GM21737 (cell line): ENCODE measurements at regions not wholly inside any gene's neighbourhood (a gene's known extent, or its start where the extent isn't known, plus 50 kb on each side); places are given as distances from the start of the nearest gene placed in this dataset.
"Not testable (repeated sequence)": the region's sequence is repeated elsewhere in the genome, so short reads cannot be mapped to it uniquely, and the experiment has no call there.

Source experiments
- ATAC-seq: cut with Tn5 transposase; IDR thresholded peaks from one replicate; pipeline ENCODE4 v1.9.1; 2021; ENCODE audit warnings: mild to moderate bottlenecking, moderate library complexity; ENCODE audit not compliant: unreplicated experiment

- ATAC-seq, result no peak
Measured at GRCh38 chr12:46671102-46671501, 154.7 kb downstream of the SLC38A4 start.

GRCh38 chr12:46670636-46671035, 155.2 kb downstream of the SLC38A4 start:
- no peak for ATAC-seq

DNA sequence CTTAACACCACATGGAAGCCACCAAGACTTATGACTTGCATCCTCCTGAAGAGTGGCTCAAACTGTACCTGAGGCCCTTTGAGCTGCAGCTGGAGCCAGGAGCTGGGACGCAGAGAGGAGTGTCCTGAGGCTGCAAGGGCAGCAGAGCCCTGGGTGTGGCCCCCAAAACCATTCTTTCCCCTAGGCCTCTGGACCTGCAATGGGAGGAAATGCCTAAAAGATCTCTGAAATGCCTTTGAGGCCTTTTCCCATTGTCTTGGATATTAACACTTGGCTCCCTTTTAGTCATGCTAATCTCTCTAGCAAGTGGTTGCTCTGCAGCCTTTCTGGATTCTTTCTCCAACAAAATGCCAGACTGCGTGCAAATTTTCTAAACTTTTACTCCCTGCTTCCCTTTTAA, 156.1 kb downstream of the SLC38A4 start:
- ATAC-seq, result no peak

GRCh38 chr12:46667551-46667950, 158.2 kb downstream of the SLC38A4 start:
- no peak for ATAC-seq

- peak; percentile 49 for ATAC-seq
Measured at GRCh38 chr12:46664761-46665287, 161.0 kb downstream of the SLC38A4 start.

DNA sequence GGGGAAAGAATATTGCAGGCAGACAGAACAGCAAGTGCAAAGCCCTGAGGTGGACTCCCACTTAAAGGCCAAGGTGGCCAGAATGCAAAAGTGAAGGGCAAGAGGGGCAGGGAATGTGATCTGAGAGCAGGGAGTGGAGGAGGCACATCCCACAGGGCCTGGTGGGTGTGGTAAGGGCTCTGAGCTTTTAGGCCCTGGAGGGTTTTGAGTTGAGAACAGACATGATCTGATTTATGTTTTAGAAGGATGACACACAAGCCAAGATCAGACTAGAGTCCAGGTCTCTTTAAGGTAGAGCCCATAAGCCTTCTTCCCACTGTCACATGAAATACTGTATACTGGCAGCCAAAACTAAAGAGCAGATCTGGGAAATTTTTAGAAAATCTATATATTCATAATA, 162.5 kb downstream of the SLC38A4 start:
- no peak for ATAC-seq

- peak; percentile 78 for ATAC-seq
Measured at GRCh38 chr12:46661110-46661845, 164.5 kb downstream of the SLC38A4 start.

GRCh38 chr12:46660719-46661109, 165.1 kb downstream of the SLC38A4 start:
- ATAC-seq, result no peak

DNA sequence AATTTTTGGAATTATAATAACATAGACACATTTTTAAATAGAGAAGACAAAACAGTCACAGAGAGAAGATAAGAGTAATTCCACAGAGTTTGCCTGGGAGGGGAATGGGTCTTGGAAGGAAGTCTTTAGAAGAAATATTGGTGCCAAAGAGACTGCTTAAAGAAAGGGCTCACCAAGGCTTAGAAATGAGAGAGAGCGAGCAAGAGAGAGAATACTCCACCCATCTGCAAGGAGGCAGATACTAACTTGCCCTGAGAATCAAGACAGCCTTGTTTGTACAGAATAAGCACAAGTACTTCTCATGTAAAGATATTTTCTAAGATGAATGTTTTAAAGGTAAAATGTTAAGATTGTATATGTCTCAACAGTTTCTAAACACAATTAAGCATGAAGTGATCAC, 165.5 kb downstream of the SLC38A4 start:
- no peak for ATAC-seq

DNA sequence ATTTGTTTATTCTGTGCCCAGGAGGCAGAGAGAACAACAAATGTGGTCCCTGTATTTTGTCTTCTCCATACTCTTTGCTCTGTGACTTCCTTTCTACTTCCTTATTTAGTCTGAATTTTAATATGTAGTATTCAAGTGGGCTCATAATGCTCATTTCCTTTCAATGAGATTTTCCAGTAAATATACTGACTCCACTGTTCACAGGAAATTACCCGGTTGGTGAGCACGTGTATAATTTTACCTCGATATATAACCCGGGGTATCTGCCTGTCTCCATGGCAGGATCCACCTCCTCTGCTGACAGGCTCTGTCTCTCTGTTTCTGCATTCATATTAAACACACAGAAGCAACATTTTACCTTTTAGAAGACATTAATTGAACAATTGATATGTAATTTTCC, 166.0 kb downstream of the SLC38A4 start:
- no peak for ATAC-seq

DNA sequence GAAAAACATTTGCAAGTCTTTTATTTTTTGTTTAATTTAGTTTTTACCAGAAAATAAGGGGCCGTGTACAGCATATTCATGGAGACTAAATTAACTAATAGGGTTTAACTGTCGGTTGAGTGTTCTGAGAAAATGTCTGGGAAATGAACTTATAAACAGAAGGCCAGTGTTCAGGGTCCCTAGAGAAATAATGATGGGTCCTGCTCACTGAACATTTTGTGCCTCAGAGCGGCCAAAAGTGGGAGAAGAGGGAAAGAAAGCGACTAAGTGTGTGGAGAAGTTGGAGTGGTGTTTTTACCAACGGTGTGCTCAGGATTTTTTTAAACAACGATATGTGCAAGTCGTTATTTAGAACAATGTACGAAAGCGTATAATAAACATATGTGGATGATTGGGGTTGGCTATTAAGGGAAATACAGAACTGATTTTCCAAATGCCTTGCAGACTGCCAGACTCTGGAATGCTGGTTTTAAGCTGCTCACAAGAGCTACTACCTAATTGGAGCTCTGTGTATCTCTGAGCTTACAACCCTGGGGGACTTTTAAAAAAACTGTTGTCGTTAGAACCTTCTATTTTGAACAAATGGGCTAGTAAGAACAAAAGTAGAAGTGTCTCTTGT, 166.7 kb downstream of the SLC38A4 start:
- no peak for ATAC-seq

- no peak for ATAC-seq
Measured at GRCh38 chr12:46657453-46658411, 168.1 kb downstream of the SLC38A4 start.

DNA sequence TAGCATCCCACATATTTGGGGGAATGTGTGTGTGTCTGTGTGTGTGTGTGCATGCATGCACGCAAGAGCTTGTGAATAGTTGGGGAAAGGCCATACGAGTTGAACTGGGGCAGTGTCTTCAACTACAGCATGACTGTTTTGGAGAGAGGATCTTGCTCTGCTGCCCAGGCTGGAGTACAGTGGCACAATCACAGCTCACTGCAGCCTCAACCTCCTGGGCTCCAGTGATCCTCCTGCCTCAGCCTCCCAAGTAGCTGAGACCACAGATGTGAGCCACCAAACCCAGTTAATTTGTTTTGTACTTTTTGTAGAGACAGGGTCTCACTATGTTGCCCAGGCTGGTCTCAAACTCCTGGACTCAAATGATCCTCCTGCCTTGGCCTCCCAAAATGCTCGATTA, 169.8 kb downstream of the SLC38A4 start:
- not testable (repeated sequence) for ATAC-seq

DNA sequence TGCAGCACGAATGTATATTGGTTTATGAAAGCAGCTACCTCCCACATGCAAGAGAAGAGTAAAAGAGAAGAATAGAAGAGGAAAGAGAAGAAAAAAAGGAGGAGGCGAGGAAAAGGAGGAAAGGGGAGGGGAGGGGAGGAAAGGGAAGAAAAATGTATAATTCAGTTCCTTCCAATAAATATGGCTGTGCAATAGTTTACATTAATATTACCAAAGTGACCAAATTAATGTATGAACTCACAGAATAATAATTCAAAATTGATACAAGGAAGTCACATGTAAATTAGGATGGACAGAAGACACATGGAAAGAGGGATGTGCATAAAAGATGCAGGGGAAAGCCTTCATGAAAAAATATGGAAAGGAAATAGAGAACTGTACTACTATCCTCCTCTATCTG, 172.5 kb downstream of the SLC38A4 start:
- ATAC-seq, result no peak

DNA sequence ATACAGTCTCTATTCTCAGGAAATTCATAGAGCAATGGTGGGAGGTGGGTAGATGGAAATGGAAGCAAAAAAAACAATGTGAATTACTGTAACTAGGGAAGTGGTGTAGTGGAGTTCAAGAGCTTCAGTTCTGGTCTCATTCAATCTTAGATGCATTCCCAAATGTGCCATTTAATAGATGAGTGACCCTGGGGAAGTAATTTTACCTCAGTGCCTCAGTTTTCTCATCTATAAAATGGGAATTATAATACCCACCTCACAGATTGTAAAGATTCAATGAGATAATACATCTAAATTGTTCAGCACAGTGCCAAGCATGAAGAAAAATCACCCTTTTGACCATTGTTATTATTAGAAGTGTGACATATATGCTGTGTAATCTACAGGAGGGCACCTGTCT, 173.1 kb downstream of the SLC38A4 start:
- no peak for ATAC-seq

DNA sequence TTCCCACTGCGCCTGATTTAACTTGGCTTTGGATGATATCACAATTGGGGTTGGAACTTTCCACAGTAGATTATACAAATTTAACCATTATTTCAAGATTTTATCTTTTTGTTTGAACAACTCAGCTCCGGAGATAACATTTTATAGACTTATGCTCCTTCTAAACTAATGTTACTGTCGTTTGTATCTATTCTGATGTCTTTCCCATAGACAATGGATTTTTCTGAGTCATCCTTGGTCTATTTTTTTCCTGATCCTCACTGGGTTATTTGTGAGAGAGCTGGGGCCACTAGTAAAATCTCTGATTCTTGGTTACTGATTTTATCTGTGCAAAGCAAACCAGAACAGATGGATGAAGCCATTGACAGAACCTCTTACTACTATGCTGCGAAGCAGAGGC, 175.1 kb downstream of the SLC38A4 start:
- ATAC-seq, result no peak

GRCh38 chr12:46649433-46649832, 176.4 kb downstream of the SLC38A4 start:
- no peak for ATAC-seq

GRCh38 chr12:46647034-46647433, 178.8 kb downstream of the SLC38A4 start:
- ATAC-seq, result no peak

DNA sequence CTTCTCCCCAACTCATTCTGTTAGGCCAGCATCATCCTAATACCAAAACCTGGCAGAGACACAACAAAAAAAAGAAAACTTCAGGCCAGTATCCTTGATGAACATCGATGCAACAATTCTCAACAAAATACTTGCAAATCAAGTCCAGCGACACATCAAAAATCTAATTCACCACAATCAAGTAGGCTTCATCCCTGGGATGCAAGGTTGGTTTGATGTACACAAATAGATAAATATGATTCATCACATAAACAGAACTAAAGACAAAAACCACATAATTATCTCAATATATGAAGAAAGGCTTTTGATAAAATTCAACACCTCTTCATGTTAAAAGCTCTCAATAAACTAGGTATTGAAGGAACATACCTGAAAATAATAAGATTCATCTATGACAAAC, 184.1 kb downstream of the SLC38A4 start:
- not testable (repeated sequence) for ATAC-seq

DNA sequence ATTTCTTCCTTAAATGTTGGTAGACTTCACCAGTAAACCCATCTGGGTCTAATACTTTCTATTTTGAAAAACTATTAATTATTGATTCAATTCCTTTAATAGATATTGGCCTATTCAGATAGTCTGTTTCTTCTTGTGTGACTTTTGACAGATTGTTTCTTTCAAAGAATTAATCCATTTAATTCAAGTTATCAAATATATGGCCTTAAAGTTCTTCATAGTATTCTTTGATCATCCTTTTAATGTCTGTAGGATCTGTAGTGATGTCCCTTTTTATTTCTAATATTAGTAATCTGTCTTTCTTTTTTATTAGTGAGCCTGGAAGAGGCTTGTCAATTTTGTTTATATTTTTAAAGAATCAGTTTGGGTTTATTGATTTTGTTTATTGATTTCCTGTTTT, 190.0 kb downstream of the SLC38A4 start:
- ATAC-seq, result no peak
